Brain microvascular endothelial cell (primary cell): ENCODE measurements at regions not wholly inside any gene's neighbourhood (a gene's known extent, or its start where the extent isn't known, plus 50 kb on each side); places are given as distances from the start of the nearest gene placed in this dataset.
A peak's percentile ranks its signal among the peaks of the same experiment; 100 is the strongest.
"Not testable (repeated sequence)": the region's sequence is repeated elsewhere in the genome, so short reads cannot be mapped to it uniquely, and the experiment has no call there.

Source experiments
- DNase-seq: peaks from one replicate; pipeline ENCODE4 v3.0.0-alpha.2; 2020
- H3K27ac ChIP-seq: fragments of 250-450 bp; sonication (Bioruptor Pico); 2 replicates; pipeline ENCODE4 v1.5.1; 2020; ENCODE audit warnings: mild to moderate bottlenecking, moderate library complexity
- H3K27me3 ChIP-seq: fragments of 250-450 bp; sonication (Bioruptor Pico); replicated peaks from 2 replicates; pipeline ENCODE4 v1.5.1; 2020; ENCODE audit warnings: mild to moderate bottlenecking
- H3K36me3 ChIP-seq: fragments of 250-450 bp; sonication (Bioruptor Pico); replicated peaks from 2 replicates; pipeline ENCODE4 v1.5.1; 2020; ENCODE audit warnings: mild to moderate bottlenecking
- H3K4me3 ChIP-seq: 2 replicates; pipeline ENCODE4 v1.5.1; 2011; ENCODE audit warnings: low read depth, mild to moderate bottlenecking, control low read depth, low read length, moderate library complexity
- in situ Hi-C: cut with HindIII; loops from 2 replicates; pipeline ENCODE4 v1.10.0; 2017; ENCODE audit warnings: low sequenced_read_pairs, low pct_ligation_motif_present
- TF ChIP-seq, protein P1 (sequence below): IDR thresholded peaks from 2 replicates; pipeline ENCODE4 v1.5.1; 2011; ENCODE audit warnings: low read depth, mild to moderate bottlenecking, moderate library complexity, low read length, control low read depth, inconsistent platforms; ENCODE audit errors: missing control alignments

- no peaks in the 10 kb centered on the region for H3K27me3 ChIP-seq
- no peak overlapping the region for H3K4me3 ChIP-seq
- peak overlapping the region; percentile 63 for H3K27ac ChIP-seq
- in situ Hi-C loops, result no loop called here
- no peaks in the 10 kb centered on the region for H3K36me3 ChIP-seq
- TF ChIP-seq, protein P1, sequence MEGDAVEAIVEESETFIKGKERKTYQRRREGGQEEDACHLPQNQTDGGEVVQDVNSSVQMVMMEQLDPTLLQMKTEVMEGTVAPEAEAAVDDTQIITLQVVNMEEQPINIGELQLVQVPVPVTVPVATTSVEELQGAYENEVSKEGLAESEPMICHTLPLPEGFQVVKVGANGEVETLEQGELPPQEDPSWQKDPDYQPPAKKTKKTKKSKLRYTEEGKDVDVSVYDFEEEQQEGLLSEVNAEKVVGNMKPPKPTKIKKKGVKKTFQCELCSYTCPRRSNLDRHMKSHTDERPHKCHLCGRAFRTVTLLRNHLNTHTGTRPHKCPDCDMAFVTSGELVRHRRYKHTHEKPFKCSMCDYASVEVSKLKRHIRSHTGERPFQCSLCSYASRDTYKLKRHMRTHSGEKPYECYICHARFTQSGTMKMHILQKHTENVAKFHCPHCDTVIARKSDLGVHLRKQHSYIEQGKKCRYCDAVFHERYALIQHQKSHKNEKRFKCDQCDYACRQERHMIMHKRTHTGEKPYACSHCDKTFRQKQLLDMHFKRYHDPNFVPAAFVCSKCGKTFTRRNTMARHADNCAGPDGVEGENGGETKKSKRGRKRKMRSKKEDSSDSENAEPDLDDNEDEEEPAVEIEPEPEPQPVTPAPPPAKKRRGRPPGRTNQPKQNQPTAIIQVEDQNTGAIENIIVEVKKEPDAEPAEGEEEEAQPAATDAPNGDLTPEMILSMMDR, result no peak
- peak; percentile 95 for DNase-seq
Measured at GRCh38 chr6:121794630-121795029, 359.2 kb downstream of the GJA1 start.

DNA sequence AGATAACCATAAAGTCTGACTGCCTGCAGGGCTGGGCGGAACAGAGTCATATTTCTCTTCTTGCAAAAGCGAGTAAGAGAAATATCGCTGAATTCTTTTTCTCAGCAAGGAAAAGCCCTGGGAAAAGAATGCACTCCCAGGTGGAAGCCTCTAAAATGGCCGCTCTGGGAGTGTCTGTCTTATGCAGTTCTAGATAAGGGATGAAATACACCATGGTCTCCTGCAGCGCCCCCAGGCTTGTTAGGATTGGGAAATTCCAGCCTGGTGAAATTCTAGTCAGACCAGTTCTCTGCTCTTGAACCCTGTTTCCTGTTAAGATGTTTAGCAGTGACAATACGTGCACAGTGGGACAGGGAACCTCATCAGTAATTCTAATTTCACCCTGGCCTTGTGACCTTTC, 362.2 kb downstream of the GJA1 start:
- H3K27ac ChIP-seq, H3K4me3 ChIP-seq, H3K27me3 ChIP-seq, in situ Hi-C loops, DNase-seq, H3K36me3 ChIP-seq: not testable (repeated sequence)

DNA sequence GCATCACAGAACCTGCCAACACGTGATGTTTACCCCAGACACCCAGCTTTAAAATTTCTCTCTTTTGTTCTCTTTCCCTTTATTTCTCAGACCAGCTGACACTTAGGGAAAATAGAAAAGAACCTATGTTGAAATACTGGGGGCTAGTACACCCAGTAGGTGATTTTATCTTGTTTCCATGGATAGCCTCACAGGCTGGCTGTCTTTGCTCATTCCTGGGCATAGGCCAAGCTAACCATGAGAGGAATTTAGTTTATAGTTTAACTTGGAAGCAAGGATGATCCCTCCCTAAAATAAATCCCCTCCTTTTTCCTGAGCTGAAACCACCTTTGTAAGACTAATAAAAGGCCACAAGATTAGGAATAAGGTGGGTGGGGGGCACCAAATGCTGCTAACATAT, 362.7 kb downstream of the GJA1 start:
- H3K27me3 ChIP-seq, H3K4me3 ChIP-seq, DNase-seq, H3K27ac ChIP-seq, in situ Hi-C loops, H3K36me3 ChIP-seq: not testable (repeated sequence)

- in situ Hi-C loops, result no loop called here
- no peaks in the 10 kb centered on the region for H3K27me3 ChIP-seq
- H3K27ac ChIP-seq, result no peak overlapping the region
- TF ChIP-seq, protein P1, result no peak
- DNase-seq, result no peak
- H3K4me3 ChIP-seq, result no peak overlapping the region
- no peaks in the 10 kb centered on the region for H3K36me3 ChIP-seq
Measured at GRCh38 chr6:121799574-121799973, 364.1 kb downstream of the GJA1 start.

- H3K36me3 ChIP-seq, result no peaks in the 10 kb centered on the region
- TF ChIP-seq, protein P1, result no peak
- no peak overlapping the region for H3K4me3 ChIP-seq
- DNase-seq, result no peak
- H3K27ac ChIP-seq, result no peak overlapping the region
- H3K27me3 ChIP-seq, result no peaks in the 10 kb centered on the region
- in situ Hi-C loops, result no loop called here
Measured at GRCh38 chr6:121800047-121800446, 364.6 kb downstream of the GJA1 start.

GRCh38 chr6:121806116-121806515, 370.7 kb downstream of the GJA1 start:
- TF ChIP-seq, protein P1, result no peak
- Histone ChIP-seq H3K36me3 (no peaks in the 10 kb centered on the region), H3K27ac (no peak overlapping the region), H3K27me3 (no peaks in the 10 kb centered on the region), H3K4me3 (no peak overlapping the region)
- no peak for DNase-seq
- in situ Hi-C loops, result no loop called here

DNA sequence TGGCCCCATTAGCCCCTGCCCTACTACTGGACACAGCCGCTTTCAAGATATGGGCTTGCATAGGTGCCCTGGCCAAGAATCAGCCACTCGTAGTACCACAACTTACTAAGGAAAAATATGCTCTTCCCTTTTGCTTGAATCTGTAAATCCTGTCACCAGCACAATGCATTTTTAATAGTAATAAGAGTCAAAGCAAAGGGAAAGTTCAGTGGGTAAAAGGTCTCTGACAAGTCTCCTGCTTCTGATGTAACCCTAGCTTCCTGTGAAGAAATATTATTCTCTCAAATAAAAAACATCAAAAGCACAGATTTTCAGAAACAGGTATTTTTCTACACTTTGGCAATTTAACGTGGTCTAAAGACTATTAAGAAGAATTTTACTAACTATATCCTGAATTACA, 373.8 kb downstream of the GJA1 start:
- Histone ChIP-seq H3K27ac (no peak overlapping the region), H3K27me3 (no peaks in the 10 kb centered on the region), H3K36me3 (no peaks in the 10 kb centered on the region), H3K4me3 (no peak overlapping the region)
- TF ChIP-seq, protein P1, result no peak
- DNase-seq, result no peak
- in situ Hi-C loops, result no loop called here
